H1 (cell line): ENCODE measurements at regions not wholly inside any gene's neighbourhood (a gene's known extent, or its start where the extent isn't known, plus 50 kb on each side); places are given as distances from the start of the nearest gene placed in this dataset.

Source experiments
- CTCF ChIA-PET: fragments of 300-600 bp; sonication (Branson Sonifier 250); formaldehyde crosslinking; loops from one replicate; lab custom pipeline; 2021; ENCODE audit not compliant: partially characterized antibody; lab: Charles Lee
- POLR2A ChIA-PET: fragments of 300-600 bp; sonication (Branson Sonifier 250); formaldehyde crosslinking; loops from one replicate; lab custom pipeline; 2021; ENCODE audit warnings: inconsistent platforms; ENCODE audit not compliant: partially characterized antibody; lab: Charles Lee
- DNase-seq, 2 experiments: peaks; one replicate each; pipeline versions ENCODE4 v3.0.0 to v3.0.0-alpha.2; 2010 to 2022; ENCODE audit warnings: low spot score in 2 of 2, low read depth in 1 of 2, mixed read lengths in 1 of 2
- FAIRE-seq: peaks from 2 replicates; lab custom pipeline; 2011; peaks lifted over from hg19 to GRCh38; lab: Jason Lieb, UNC
- H2AFZ ChIP-seq: 2 replicates; pipeline ENCODE4 v1.8.1; 2012; ENCODE audit warnings: low read length, inconsistent platforms
- H2AK5ac ChIP-seq: 2 replicates; pipeline ENCODE4 v1.6.1; 2013; ENCODE audit warnings: low read depth, low read length
- H2BK120ac ChIP-seq: replicated peaks from 2 replicates; pipeline ENCODE3; 2013; ENCODE audit warnings: low read depth, low read length, inconsistent platforms
- H2BK12ac ChIP-seq: 2 replicates; pipeline ENCODE4 v1.6.1; 2013; ENCODE audit warnings: low read depth, low read length
- H2BK15ac ChIP-seq: 2 replicates; pipeline ENCODE4 v1.6.1; 2013; ENCODE audit warnings: low read length
- H2BK20ac ChIP-seq: 2 replicates; pipeline ENCODE4 v1.6.1; 2013; ENCODE audit warnings: low read length
- H2BK5ac ChIP-seq: 2 replicates; pipeline ENCODE4 v1.6.1; 2013; ENCODE audit warnings: low read depth, low read length
- H3K14ac ChIP-seq: 2 replicates; pipeline ENCODE4 v1.6.1; 2013; ENCODE audit warnings: inconsistent platforms; ENCODE audit not compliant: insufficient read length
- H3K18ac ChIP-seq: 2 replicates; pipeline ENCODE4 v1.6.1; 2013; ENCODE audit warnings: low read length; ENCODE audit errors: extremely low read depth
- H3K23ac ChIP-seq: 2 replicates; pipeline ENCODE4 v1.6.1; 2013; ENCODE audit warnings: inconsistent platforms; ENCODE audit not compliant: insufficient read length
- H3K23me2 ChIP-seq: 2 replicates; pipeline ENCODE4 v1.6.1; 2013; ENCODE audit warnings: low read depth, low read length
- H3K27ac ChIP-seq: 2 replicates; pipeline ENCODE4 v1.6.1; 2011; ENCODE audit warnings: low read depth, low read length, inconsistent platforms
- H3K27me3 ChIP-seq, 4 experiments: replicated peaks in 1 of 4; 1 replicate in 1 of 4; 2 replicates in 3 of 4; pipeline versions ENCODE4 v1.6.1 to v1.8.1; 2011 to 2013; ENCODE audit warnings: low read length in 3 of 4, mild to moderate bottlenecking in 3 of 4, inconsistent platforms in 2 of 4, mixed read lengths in 2 of 4, moderate library complexity in 1 of 4; ENCODE audit not compliant: control insufficient read depth in 3 of 4, insufficient read depth in 3 of 4; ENCODE audit errors: extremely low read depth in 1 of 4
- H3K36me3 ChIP-seq, 4 experiments: 2 replicates each; pipeline versions ENCODE4 v1.6.1 to v1.8.1; 2011 to 2013; ENCODE audit warnings: mild to moderate bottlenecking in 4 of 4, low read length in 3 of 4, moderate library complexity in 2 of 4, control low read depth in 1 of 4, inconsistent platforms in 1 of 4; ENCODE audit not compliant: insufficient read depth in 4 of 4, control insufficient read depth in 2 of 4
- H3K4ac ChIP-seq: replicated peaks from 2 replicates; pipeline ENCODE3; 2013; ENCODE audit warnings: low read length, low read depth, mixed read lengths, inconsistent platforms; ENCODE audit not compliant: insufficient read length
- H3K4me1 ChIP-seq, 4 experiments: replicated peaks in 1 of 4; 1 replicate in 1 of 4; 2 replicates in 3 of 4; pipeline versions ENCODE4 v1.6.1 to v1.8.1; 2011 to 2013; ENCODE audit warnings: low read length in 3 of 4, inconsistent platforms in 2 of 4, mixed read lengths in 1 of 4; ENCODE audit not compliant: insufficient read depth in 4 of 4, control insufficient read depth in 3 of 4
- H3K4me2 ChIP-seq, 2 experiments: 2 replicates each; pipeline versions ENCODE4 v1.6.1 to v1.8.1; 2011 to 2013; ENCODE audit warnings: low read depth in 2 of 2, low read length in 2 of 2, control low read depth in 1 of 2, inconsistent platforms in 1 of 2, mild to moderate bottlenecking in 1 of 2; ENCODE audit not compliant: insufficient read depth in 1 of 2
- H3K4me3 ChIP-seq, 4 experiments: fragments of 200-600, 300-600 bp in 1 of 4; sonication (generic), shearing (Covaris generic), sonication (Bioruptor Twin) in 1 of 4; 2 replicates each; pipeline versions ENCODE4 v1.5.1 to v1.8.1; 2011 to 2016; ENCODE audit warnings: low read length in 4 of 4, low read depth in 3 of 4, control low read depth in 2 of 4, inconsistent platforms in 2 of 4, mild to moderate bottlenecking in 2 of 4, mixed read lengths in 1 of 4, moderate library complexity in 1 of 4; ENCODE audit not compliant: insufficient read depth in 2 of 4; ENCODE audit errors: extremely low read depth in 1 of 4
- H3K56ac ChIP-seq: replicated peaks from 2 replicates; pipeline ENCODE3; 2013; ENCODE audit warnings: low read depth, mild to moderate bottlenecking, mixed read lengths, low read length, inconsistent platforms; ENCODE audit not compliant: insufficient read length
- H3K79me1 ChIP-seq: 2 replicates; pipeline ENCODE4 v1.6.1; 2013; ENCODE audit warnings: low read depth, low read length, control low read depth
- H3K79me2 ChIP-seq, 2 experiments: 2 replicates each; pipeline versions ENCODE4 v1.6.1 to v1.8.1; 2012 to 2013; ENCODE audit warnings: low read length in 2 of 2, mild to moderate bottlenecking in 2 of 2, inconsistent platforms in 1 of 2; ENCODE audit not compliant: insufficient read depth in 2 of 2, control insufficient read depth in 1 of 2
- H3K9ac ChIP-seq, 4 experiments: replicated peaks in 1 of 4; 1 replicate in 1 of 4; 2 replicates in 3 of 4; pipeline versions ENCODE4 v1.6.1 to v1.8.1; 2011 to 2013; ENCODE audit warnings: low read depth in 3 of 4, low read length in 3 of 4, control low read depth in 2 of 4, mild to moderate bottlenecking in 2 of 4, moderate library complexity in 2 of 4, inconsistent platforms in 1 of 4; ENCODE audit errors: extremely low read depth in 1 of 4
- H3K9me3 ChIP-seq, 2 experiments: 2 replicates each; pipeline versions ENCODE4 v1.6.1 to v1.8.1; 2012 to 2013; ENCODE audit warnings: mild to moderate bottlenecking in 2 of 2, moderate library complexity in 2 of 2, control low read depth in 1 of 2, inconsistent platforms in 1 of 2, low read depth in 1 of 2, low read length in 1 of 2, mixed read lengths in 1 of 2; ENCODE audit not compliant: insufficient read depth in 2 of 2
- H4K20me1 ChIP-seq, 2 experiments: replicated peaks in 1 of 2; 2 replicates each; pipeline versions ENCODE3 to v1.8.1; 2011 to 2013; ENCODE audit warnings: inconsistent platforms in 2 of 2, low read length in 2 of 2, mild to moderate bottlenecking in 1 of 2; ENCODE audit not compliant: insufficient read depth in 2 of 2, control insufficient read depth in 1 of 2
- H4K5ac ChIP-seq: 2 replicates; pipeline ENCODE4 v1.6.1; 2013; ENCODE audit warnings: low read length, low read depth, mixed read lengths, inconsistent platforms; ENCODE audit not compliant: insufficient read length
- H4K8ac ChIP-seq: 2 replicates; pipeline ENCODE4 v1.8.0; 2013; ENCODE audit warnings: mild to moderate bottlenecking, moderate library complexity, low read length, inconsistent platforms; ENCODE audit not compliant: insufficient read depth; ENCODE audit errors: extremely low read depth
- H4K91ac ChIP-seq: replicated peaks from 2 replicates; pipeline ENCODE3; 2013; ENCODE audit warnings: low read length, mixed read lengths, inconsistent platforms; ENCODE audit not compliant: insufficient read length
- CBX5 ChIP-seq: fragments of 300-800, 300-1000 bp; sonication (generic); IDR thresholded peaks from 2 replicates; pipeline ENCODE4 v1.7.1; 2016; ENCODE audit warnings: antibody characterized with exemption, low read length, low read depth
- CEBPB ChIP-seq: IDR thresholded peaks from 2 replicates; pipeline ENCODE4 v1.6.1; 2012; ENCODE audit warnings: low read depth, low read length
- CHD1 ChIP-seq: IDR thresholded peaks from 2 replicates; pipeline ENCODE4 v1.6.1; 2012; ENCODE audit warnings: low read depth, low read length, improper control_type of control experiment
- HDAC2 ChIP-seq, 2 experiments: fragments of 300-600 bp in 1 of 2; sonication (generic) in 1 of 2; IDR thresholded peaks; 2 replicates each; pipeline ENCODE4 v1.6.1; 2011 to 2012; ENCODE audit warnings: low read depth in 2 of 2, low read length in 2 of 2, mild to moderate bottlenecking in 2 of 2, moderate library complexity in 2 of 2, borderline replicate concordance in 1 of 2, inconsistent platforms in 1 of 2
- HDAC6 ChIP-seq: IDR thresholded peaks from one replicate; pipeline ENCODE4 v1.7.1; 2012; ENCODE audit warnings: low read depth, mild to moderate bottlenecking, inconsistent platforms, low read length, moderate library complexity
- KDM5A ChIP-seq: fragments of 200-600 bp; IDR thresholded peaks from 2 replicates; pipeline ENCODE4 v1.7.1; 2012; ENCODE audit warnings: mild to moderate bottlenecking, low read length, inconsistent platforms, mixed read lengths
- MAFK ChIP-seq: IDR thresholded peaks from 2 replicates; pipeline ENCODE4 v1.6.1; 2012; ENCODE audit warnings: low read depth, mild to moderate bottlenecking, improper control_type of control experiment, low read length
- POLR2A ChIP-seq, 2 experiments: IDR thresholded peaks; 1 replicate in 1 of 2; 2 replicates in 1 of 2; pipeline ENCODE4 v1.6.1; 2011; ENCODE audit warnings: low read depth in 2 of 2, low read length in 2 of 2, mild to moderate bottlenecking in 2 of 2; ENCODE audit errors: control extremely low read depth in 1 of 2
- POLR2AphosphoS5 ChIP-seq: IDR thresholded peaks from 2 replicates; pipeline ENCODE4 v1.6.1; 2011; ENCODE audit warnings: low read depth, low read length
- RFX5 ChIP-seq: IDR thresholded peaks from 2 replicates; pipeline ENCODE4 v1.6.1; 2011; ENCODE audit warnings: low read depth, low read length, improper control_type of control experiment, borderline replicate concordance
- SP4 ChIP-seq: IDR thresholded peaks from 2 replicates; pipeline ENCODE4 v1.6.1; 2012; ENCODE audit warnings: low read length, inconsistent platforms
- TAF7 ChIP-seq: optimal IDR thresholded peaks from 2 replicates; pipeline ENCODE3; 2011; ENCODE audit warnings: low read depth, mild to moderate bottlenecking, inconsistent platforms, low read length, moderate library complexity, borderline replicate concordance
- YY1 ChIP-seq: IDR thresholded peaks from 2 replicates; pipeline ENCODE4 v1.6.1; 2011; ENCODE audit warnings: low read depth, mild to moderate bottlenecking, low read length
- ZNF274 ChIP-seq: IDR thresholded peaks from 2 replicates; pipeline ENCODE4 v1.7.0; 2012; ENCODE audit warnings: low read length, borderline replicate concordance; ENCODE audit errors: extremely low read depth
- WGBS, 2 experiments: shearing (Covaris generic) in 1 of 2; methylation state at CpG; one replicate each; pipeline versions ENCODE4 v1.1.6 to v1.1.7; 2013 to 2015; ENCODE audit warnings: low lambda C conversion rate in 2 of 2, mixed read lengths in 2 of 2, inconsistent platforms in 1 of 2, low coverage in 1 of 2, missing lambda C conversion rate in 1 of 2; ENCODE audit not compliant: insufficient replicate concordance in 2 of 2, insufficient coverage in 1 of 2, insufficient read length in 1 of 2; ENCODE audit errors: extremely low coverage in 1 of 2, missing lambda C conversion rate in 1 of 2; 5-methylcytosine and 5-hydroxymethylcytosine counted together
- TF ChIP-seq, protein P1 (sequence below): IDR thresholded peaks from 2 replicates; pipeline ENCODE4 v1.6.1; 2012; ENCODE audit warnings: low read length, inconsistent platforms

DNA sequence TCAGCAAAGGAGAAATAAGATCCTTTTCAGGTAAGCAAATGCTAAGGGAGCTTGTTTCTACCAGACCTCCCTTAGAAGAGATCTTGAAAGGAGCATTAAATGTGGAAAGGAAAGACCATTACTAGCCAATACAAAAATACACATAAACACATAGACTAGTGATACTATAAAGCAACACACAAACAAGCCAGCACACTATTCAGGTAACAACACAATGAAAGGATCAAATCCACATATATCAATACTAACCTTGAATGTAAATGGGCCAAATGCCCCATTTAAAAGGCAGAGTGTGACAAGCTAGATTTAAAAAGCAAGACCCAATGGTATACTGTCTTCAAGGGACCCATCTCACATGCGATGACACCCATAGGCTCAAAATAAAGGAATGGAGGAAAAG lies 317.6 kb downstream of the TBL1XR1 start:
- Histone ChIP-seq H3K23ac (no peak overlapping the region), H3K4me2 (no peak overlapping the region), H4K91ac (no peak overlapping the region), H2BK120ac (no peak overlapping the region), H3K79me1 (no peaks in the 10 kb centered on the region), H3K56ac (no peak overlapping the region), H4K20me1 (no peaks in the 10 kb centered on the region), H4K8ac (no peak overlapping the region), H3K4ac (no peak overlapping the region), H2AFZ (no peak overlapping the region), H2BK20ac (no peak overlapping the region), H3K4me1 (no peaks in the 10 kb centered on the region), H3K79me2 (no peaks in the 10 kb centered on the region), H2BK15ac (no peak overlapping the region), H3K9me3 (no peaks in the 10 kb centered on the region), H2BK12ac (no peak overlapping the region), H3K27me3 (no peaks in the 10 kb centered on the region), H3K9ac (no peak overlapping the region), H3K18ac (no peak overlapping the region), H3K4me3 (no peak overlapping the region), H3K14ac (no peak overlapping the region), H3K23me2 (no peaks in the 10 kb centered on the region), H4K5ac (no peak overlapping the region), H2BK5ac (no peak overlapping the region), H3K27ac (no peak overlapping the region), H2AK5ac (no peak overlapping the region), H3K36me3 (no peaks in the 10 kb centered on the region)
- 89% methylated on average over 1 of the region's 1 CpG; no CpG with 5 or more reads in 1 of the 2 experiments for WGBS, 2 experiments
- FAIRE-seq = no peak
- ChIA-PET CTCF (no interaction called here), POLR2A (no interaction called here)
- DNase-seq = no peak
- TF ChIP-seq, protein P1, sequence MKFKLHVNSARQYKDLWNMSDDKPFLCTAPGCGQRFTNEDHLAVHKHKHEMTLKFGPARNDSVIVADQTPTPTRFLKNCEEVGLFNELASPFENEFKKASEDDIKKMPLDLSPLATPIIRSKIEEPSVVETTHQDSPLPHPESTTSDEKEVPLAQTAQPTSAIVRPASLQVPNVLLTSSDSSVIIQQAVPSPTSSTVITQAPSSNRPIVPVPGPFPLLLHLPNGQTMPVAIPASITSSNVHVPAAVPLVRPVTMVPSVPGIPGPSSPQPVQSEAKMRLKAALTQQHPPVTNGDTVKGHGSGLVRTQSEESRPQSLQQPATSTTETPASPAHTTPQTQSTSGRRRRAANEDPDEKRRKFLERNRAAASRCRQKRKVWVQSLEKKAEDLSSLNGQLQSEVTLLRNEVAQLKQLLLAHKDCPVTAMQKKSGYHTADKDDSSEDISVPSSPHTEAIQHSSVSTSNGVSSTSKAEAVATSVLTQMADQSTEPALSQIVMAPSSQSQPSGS = no peak
- TF ChIP-seq ZNF274 (no peak), CBX5 (no peak), MAFK (no peak), POLR2AphosphoS5 (no peak), SP4 (no peak), TAF7 (no peak), POLR2A (IDR thresholded peaks at IDR 0.05; ENCODE audit: control extremely low read depth in 1 of 2, low read depth in 2 of 2, low read length in 2 of 2) (no peak), KDM5A (no peak), CHD1 (no peak), RFX5 (no peak), YY1 (no peak), HDAC2 (IDR thresholded peaks at IDR 0.05; ENCODE audit: borderline replicate concordance in 1 of 2, low read depth in 2 of 2, low read length in 2 of 2) (no peak), CEBPB (no peak), HDAC6 (no peak)
